ENCODE measurements at regions not wholly inside any gene's neighbourhood (a gene's known extent, or its start where the extent isn't known, plus 50 kb on each side); places are given as distances from the start of the nearest gene placed in this dataset.

DNA sequence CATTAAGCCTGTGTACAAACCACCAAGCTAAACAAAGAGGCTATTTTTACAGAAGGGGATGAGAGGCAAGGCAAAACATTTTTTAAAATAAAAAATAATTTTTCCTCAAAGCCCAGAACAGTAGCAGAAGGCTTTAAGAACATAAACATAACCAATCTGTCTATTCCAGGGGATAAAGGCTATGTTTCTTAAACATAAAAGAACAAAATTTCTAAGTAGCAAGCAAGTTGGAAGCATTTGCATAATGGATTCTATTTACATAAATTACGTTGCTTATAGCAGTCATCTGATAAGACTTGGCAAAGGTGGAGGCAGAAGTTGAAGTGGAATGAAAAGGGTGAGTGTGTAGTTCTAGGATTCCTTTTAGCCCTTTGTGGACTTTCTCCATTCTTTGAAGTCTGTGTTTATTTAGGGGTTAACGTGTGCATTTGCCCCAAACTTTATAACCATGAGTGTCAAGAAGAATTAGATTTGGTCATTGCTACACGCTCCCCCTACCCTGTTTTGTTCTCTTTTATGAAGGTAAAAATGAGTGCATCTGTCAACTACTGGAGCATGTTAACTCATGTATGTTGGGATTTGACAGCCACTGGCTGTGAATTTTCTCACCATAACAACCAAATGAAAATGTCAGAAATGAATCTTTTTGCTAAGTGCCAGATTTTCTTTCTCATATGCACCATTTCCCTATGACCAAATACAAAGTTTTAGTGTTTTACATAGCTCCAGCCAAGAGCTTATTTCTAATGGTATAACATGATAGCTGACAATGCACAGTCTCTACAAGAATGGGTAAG lies 378.4 kb upstream of the IGFBP7 start:
- peaks cover 0 to 18% (median 0%) of the 10 kb centered on the region in 12 donors for H3K4me1 ChIP-seq
- H3K27ac ChIP-seq = no peak overlapping the region
- intact Hi-C loops (cut with DNase I) = no loop called here
- no peak overlapping the region for H3K4me3 ChIP-seq
- TF ChIP-seq, protein P1, sequence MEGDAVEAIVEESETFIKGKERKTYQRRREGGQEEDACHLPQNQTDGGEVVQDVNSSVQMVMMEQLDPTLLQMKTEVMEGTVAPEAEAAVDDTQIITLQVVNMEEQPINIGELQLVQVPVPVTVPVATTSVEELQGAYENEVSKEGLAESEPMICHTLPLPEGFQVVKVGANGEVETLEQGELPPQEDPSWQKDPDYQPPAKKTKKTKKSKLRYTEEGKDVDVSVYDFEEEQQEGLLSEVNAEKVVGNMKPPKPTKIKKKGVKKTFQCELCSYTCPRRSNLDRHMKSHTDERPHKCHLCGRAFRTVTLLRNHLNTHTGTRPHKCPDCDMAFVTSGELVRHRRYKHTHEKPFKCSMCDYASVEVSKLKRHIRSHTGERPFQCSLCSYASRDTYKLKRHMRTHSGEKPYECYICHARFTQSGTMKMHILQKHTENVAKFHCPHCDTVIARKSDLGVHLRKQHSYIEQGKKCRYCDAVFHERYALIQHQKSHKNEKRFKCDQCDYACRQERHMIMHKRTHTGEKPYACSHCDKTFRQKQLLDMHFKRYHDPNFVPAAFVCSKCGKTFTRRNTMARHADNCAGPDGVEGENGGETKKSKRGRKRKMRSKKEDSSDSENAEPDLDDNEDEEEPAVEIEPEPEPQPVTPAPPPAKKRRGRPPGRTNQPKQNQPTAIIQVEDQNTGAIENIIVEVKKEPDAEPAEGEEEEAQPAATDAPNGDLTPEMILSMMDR (IDR thresholded peaks at IDR 0.05) = no peak
- no peak for TF ChIP-seq POLR2A (IDR thresholded peaks at IDR 0.05)
- H3K27me3 ChIP-seq = no peaks in the 10 kb centered on the region
- H3K9me3 ChIP-seq = no peaks in the 10 kb centered on the region
- WGBS, 4 donors = 42 to 67% (median 54%) methylated on average over 3 of the region's 3 CpGs
- ATAC-seq = no peak
- no peak for DNase-seq
- H3K36me3 ChIP-seq = no peaks in the 10 kb centered on the region

- no peaks in the 10 kb centered on the region for H3K36me3 ChIP-seq
- H3K4me3 ChIP-seq = no peak overlapping the region
- DNase-seq (no peak), ATAC-seq (no peak)
- intact Hi-C loops (cut with DNase I) = no loop called here
- TF ChIP-seq, protein P1 (IDR thresholded peaks at IDR 0.05) = no peak
- no peak for TF ChIP-seq POLR2A (IDR thresholded peaks at IDR 0.05)
- WGBS, 4 donors = 78 to 93% (median 90%) methylated on average over 1 of the region's 1 CpG
- no peaks in the 10 kb centered on the region for H3K27me3 ChIP-seq
- no peaks in the 10 kb centered on the region for H3K4me1 ChIP-seq
- no peaks in the 10 kb centered on the region for H3K9me3 ChIP-seq
- H3K27ac ChIP-seq = no peak overlapping the region
Measured at GRCh38 chr4:57475424-57475823, 365.2 kb upstream of the IGFBP7 start.

GRCh38 chr4:57465321-57466056 lies 355.3 kb upstream of the IGFBP7 start:
- H3K27me3 ChIP-seq = no peaks in the 10 kb centered on the region
- WGBS, 4 donors = 50 to 53% (median 50%) methylated on average over 6 of the region's 6 CpGs
- peaks cover 0 to 12% (median 0%) of the 10 kb centered on the region in 12 donors for H3K9me3 ChIP-seq
- intact Hi-C loops (cut with DNase I) = no loop called here
- no peak overlapping the region for H3K4me3 ChIP-seq
- H3K27ac ChIP-seq = peak overlapping the region in 7 of 12 donors; percentile 12 to 67 (median 61)
- peaks cover 0 to 12% (median 0%) of the 10 kb centered on the region in 12 donors for H3K4me1 ChIP-seq
- H3K36me3 ChIP-seq = no peaks in the 10 kb centered on the region
- ATAC-seq (peak; percentile 94 to 98 (median 95)), DNase-seq (no peak)
- TF ChIP-seq POLR2A (IDR thresholded peaks at IDR 0.05) = no peak
- TF ChIP-seq, protein P1 (IDR thresholded peaks at IDR 0.05) = no peak

GRCh38 chr4:57462843-57463242 lies 352.7 kb upstream of the IGFBP7 start:
- DNase-seq (no peak), ATAC-seq (no peak)
- WGBS, 4 donors = 46 to 84% (median 59%) methylated on average over 1 of the region's 1 CpG
- H3K27me3 ChIP-seq = no peaks in the 10 kb centered on the region
- peaks cover 0 to 12% (median 0%) of the 10 kb centered on the region in 12 donors for H3K4me1 ChIP-seq
- no peaks in the 10 kb centered on the region for H3K36me3 ChIP-seq
- no peak overlapping the region for H3K27ac ChIP-seq
- H3K4me3 ChIP-seq = no peak overlapping the region
- H3K9me3 ChIP-seq = peaks cover 0 to 5% (median 0%) of the 10 kb centered on the region in 12 donors
- TF ChIP-seq, protein P1 (IDR thresholded peaks at IDR 0.05) = no peak
- intact Hi-C loops (cut with DNase I) = no loop called here

Data from heart left ventricle (tissue), 16 donors.